ENCODE measurements at regions not wholly inside any gene's neighbourhood (a gene's known extent, or its start where the extent isn't known, plus 50 kb on each side); places are given as distances from the start of the nearest gene placed in this dataset.

DNA sequence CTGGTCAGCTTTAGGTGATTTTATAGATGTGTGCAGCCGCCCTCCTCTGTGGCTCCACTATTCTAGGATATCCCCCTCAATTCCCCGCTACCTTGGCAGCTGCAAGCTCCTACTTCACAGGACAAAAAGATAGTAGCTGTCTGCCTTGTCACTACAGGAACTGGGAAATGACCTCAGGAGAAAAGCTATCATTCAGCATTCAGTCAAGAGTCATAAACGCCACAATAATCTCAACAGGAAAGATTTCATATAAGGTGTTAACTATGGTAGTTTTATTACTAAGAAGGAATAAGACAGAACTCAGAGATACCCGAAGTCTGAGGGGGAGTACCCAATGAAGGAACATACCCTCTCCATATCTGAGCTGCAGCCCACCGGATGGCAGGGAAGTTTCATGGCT lies 63.9 kb downstream of the CRPPA start:
- TF ChIP-seq, protein P1, sequence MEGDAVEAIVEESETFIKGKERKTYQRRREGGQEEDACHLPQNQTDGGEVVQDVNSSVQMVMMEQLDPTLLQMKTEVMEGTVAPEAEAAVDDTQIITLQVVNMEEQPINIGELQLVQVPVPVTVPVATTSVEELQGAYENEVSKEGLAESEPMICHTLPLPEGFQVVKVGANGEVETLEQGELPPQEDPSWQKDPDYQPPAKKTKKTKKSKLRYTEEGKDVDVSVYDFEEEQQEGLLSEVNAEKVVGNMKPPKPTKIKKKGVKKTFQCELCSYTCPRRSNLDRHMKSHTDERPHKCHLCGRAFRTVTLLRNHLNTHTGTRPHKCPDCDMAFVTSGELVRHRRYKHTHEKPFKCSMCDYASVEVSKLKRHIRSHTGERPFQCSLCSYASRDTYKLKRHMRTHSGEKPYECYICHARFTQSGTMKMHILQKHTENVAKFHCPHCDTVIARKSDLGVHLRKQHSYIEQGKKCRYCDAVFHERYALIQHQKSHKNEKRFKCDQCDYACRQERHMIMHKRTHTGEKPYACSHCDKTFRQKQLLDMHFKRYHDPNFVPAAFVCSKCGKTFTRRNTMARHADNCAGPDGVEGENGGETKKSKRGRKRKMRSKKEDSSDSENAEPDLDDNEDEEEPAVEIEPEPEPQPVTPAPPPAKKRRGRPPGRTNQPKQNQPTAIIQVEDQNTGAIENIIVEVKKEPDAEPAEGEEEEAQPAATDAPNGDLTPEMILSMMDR (IDR thresholded peaks at IDR 0.05; ENCODE audit: borderline replicate concordance, insufficient read depth, low read depth, low read length) = no peak
- H3K4me3 ChIP-seq (ENCODE audit: low read depth, low read length) = no peak overlapping the region

DNA sequence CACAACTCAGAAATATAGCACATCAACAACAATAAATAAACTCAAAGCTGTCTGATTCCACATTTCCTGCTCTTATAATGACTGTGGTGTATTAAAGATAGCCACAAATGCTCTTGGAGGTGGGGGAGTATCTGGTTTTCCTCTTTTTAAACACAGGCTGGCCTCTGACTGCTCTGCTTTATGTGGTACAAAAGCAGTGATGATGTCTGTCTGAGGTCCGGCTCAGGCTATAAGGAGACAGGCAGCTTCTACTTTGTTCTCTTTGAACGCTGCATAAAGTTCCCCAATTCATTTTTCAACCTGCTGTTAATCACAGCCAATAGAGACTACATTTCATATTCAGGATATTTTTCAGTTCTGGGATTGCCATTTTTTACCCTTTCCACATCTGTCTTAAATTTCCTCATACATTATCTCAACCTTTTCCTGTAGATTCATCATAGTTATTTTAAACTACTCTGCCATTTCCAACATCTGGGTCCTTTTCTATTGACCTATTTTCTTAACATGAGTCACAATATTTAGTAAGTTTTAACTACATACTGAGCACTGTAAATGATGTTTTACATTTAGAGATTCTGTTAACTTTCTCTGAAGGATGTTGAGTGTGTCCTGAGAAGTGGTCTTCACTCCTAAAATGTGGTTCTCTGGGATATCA lies 64.9 kb downstream of the CRPPA start:
- TF ChIP-seq, protein P1 (IDR thresholded peaks at IDR 0.05; ENCODE audit: borderline replicate concordance, insufficient read depth, low read depth, low read length) = no peak
- H3K4me3 ChIP-seq (ENCODE audit: low read depth, low read length) = no peak overlapping the region

DNA sequence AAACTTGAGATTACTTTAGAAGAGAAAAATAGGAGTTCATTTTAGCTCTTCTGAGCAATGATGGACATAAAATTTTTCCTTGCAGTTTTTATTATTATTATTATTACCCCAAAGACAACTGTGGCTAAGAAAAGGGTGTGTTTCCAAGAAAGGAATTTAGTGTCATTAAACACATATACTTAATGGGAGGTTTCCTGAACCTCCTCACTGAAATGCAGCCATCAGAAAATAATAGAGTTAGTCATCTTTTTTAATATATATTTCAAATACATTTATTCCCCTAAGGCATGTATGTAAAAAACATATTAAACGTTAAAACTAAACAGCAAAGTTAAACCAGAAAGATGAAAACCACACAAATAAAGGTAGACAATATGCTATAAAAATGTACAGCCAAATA lies 66.8 kb downstream of the CRPPA start:
- H3K4me3 ChIP-seq (ENCODE audit: low read depth, low read length) = no peak overlapping the region
- TF ChIP-seq, protein P1 (IDR thresholded peaks at IDR 0.05; ENCODE audit: borderline replicate concordance, insufficient read depth, low read depth, low read length) = no peak

DNA sequence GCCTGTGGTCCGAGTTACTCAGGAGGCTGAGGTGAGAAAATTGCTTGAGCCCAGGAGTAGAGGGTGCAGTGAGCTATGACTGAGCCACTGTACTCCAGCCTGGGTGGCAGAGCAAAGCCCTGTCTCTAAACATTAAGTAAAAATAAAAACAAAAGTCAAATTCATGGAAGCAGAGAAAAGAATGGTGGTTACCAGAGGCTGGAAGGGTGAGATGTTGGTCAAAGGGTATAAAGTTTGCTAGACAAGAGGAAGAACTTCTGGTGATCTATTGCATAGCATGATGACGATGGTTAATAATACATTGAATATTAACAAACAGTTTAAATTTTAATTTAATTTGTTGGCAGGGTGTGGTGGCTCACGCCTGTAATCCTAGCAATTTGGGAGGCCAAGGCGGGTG lies 68.1 kb downstream of the CRPPA start:
- H3K4me3 ChIP-seq (ENCODE audit: low read depth, low read length) = no peak overlapping the region
- TF ChIP-seq, protein P1 (IDR thresholded peaks at IDR 0.05; ENCODE audit: borderline replicate concordance, insufficient read depth, low read depth, low read length) = no peak

DNA sequence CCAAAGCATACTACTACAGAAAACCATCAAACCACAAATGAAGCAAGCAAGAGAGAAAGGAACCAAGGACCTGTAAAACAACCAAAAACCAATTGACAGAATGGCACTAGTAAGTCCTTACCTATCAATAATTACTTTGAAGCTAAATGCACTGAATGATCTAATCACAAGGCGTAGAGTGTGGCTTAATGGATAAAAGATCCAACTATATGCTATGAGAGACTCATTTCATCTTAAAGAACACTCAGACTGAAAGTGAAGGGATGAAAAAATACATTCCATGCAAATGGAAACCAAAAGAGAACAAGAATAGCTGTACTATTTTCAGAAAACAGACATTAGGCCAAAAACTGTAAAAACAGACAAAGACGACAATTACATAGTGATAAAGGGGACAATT lies 70.7 kb downstream of the CRPPA start:
- no peak overlapping the region for H3K4me3 ChIP-seq (ENCODE audit: low read depth, low read length)
- TF ChIP-seq, protein P1 (IDR thresholded peaks at IDR 0.05; ENCODE audit: borderline replicate concordance, insufficient read depth, low read depth, low read length) = no peak

DNA sequence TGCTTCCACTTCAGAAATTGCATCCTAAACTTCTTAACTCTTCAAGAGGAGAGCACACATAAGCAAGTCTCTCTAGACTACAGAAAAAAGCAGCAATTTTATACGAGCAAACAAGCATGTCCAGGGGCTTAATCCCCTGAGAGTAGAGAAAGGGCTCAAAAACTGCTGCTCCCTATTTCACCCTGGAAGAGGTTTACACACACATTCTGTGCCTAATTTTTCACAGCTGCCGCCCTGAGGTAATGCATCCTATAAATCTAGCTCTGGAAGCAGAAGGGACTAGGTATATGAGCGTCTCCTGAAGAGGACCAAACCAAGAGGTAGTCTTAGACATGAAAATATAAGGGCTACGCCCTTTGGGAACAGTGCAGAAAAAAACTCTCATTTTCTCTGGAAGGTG lies 73.1 kb downstream of the CRPPA start:
- no peak overlapping the region for H3K4me3 ChIP-seq (ENCODE audit: low read depth, low read length)
- TF ChIP-seq, protein P1 (IDR thresholded peaks at IDR 0.05; ENCODE audit: borderline replicate concordance, insufficient read depth, low read depth, low read length) = no peak

DNA sequence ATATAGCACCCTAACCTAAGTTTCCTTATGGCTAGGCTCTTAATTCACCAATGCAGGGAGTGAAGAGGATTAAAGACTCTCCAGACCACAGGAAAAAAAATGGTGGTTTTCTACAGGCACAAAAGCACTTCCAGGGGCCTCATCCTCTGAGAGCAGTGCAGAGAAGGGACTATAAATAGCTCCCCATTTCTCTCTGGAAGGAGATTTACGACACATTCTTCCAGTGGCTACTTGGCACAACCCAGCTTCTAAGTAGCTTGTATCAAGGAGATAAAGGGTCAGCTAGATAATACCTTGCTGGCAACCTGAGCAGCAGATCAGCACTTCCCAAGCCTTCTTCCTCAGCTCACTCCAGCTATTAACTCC lies 73.5 kb downstream of the CRPPA start:
- TF ChIP-seq, protein P1 (IDR thresholded peaks at IDR 0.05; ENCODE audit: borderline replicate concordance, insufficient read depth, low read depth, low read length) = no peak
- no peak overlapping the region for H3K4me3 ChIP-seq (ENCODE audit: low read depth, low read length)

All from GM12875 (cell line).